Astrocyte (in vitro differentiated cells and primary cell): ENCODE measurements at regions not wholly inside any gene's neighbourhood (a gene's known extent, or its start where the extent isn't known, plus 50 kb on each side); places are given as distances from the start of the nearest gene placed in this dataset.

ENCODE experiments used
- EZH2 ChIP-seq: IDR thresholded peaks from 2 replicates; pipeline ENCODE4 v1.6.1; 2012; ENCODE audit warnings: mild to moderate bottlenecking, low read length, inconsistent platforms; ENCODE audit not compliant: insufficient read depth
- TF ChIP-seq, protein P1 (sequence below): IDR thresholded peaks from 2 replicates; pipeline ENCODE4 v1.5.1; 2011; ENCODE audit warnings: low read depth, mild to moderate bottlenecking, inconsistent platforms, low read length, moderate library complexity; ENCODE audit not compliant: insufficient read depth

DNA sequence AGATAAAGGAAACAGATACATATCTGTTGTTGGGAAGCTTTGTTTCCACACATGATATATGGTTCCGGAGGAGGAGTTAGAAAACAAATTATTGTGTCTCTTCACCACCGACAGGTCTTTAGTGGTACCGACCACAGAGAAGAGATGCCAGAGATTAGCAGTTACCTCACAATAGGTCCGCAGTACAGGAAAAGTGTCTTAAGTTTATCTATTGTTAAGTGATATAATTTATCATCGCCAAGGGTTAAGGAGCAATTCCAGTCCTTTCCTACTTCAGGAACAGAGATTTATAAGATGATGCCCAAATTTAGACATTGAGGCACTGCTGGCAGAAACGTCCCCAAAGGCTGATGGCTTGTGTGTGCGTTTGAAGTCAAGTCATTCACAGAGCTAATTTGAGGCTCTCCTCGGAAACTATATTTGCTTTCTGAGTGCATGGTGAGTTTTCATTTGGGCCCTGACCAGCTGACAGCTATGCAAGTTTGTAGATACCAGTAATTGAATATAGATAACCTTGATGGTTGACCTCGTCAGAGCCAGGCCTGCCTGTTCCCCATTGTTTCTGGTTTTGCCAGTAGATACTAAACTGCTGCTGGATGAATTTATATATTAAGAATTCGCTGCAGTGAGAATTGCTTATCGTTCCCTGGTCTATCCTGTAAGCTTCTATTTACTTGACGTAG lies 196.4 kb upstream of the IRX3 start:
- TF ChIP-seq, protein P1, sequence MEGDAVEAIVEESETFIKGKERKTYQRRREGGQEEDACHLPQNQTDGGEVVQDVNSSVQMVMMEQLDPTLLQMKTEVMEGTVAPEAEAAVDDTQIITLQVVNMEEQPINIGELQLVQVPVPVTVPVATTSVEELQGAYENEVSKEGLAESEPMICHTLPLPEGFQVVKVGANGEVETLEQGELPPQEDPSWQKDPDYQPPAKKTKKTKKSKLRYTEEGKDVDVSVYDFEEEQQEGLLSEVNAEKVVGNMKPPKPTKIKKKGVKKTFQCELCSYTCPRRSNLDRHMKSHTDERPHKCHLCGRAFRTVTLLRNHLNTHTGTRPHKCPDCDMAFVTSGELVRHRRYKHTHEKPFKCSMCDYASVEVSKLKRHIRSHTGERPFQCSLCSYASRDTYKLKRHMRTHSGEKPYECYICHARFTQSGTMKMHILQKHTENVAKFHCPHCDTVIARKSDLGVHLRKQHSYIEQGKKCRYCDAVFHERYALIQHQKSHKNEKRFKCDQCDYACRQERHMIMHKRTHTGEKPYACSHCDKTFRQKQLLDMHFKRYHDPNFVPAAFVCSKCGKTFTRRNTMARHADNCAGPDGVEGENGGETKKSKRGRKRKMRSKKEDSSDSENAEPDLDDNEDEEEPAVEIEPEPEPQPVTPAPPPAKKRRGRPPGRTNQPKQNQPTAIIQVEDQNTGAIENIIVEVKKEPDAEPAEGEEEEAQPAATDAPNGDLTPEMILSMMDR, result no peak
- no peak for TF ChIP-seq EZH2
